HCT116 (cell line): ENCODE measurements at regions not wholly inside any gene's neighbourhood (a gene's known extent, or its start where the extent isn't known, plus 50 kb on each side); places are given as distances from the start of the nearest gene placed in this dataset.

Source experiments
- ATAC-seq: fragments of 200-7000 bp; cut with Tn5 transposase; 2 replicates; pipeline ENCODE4 v1.9.1; 2020; ENCODE audit warnings: mild to moderate bottlenecking, moderate library complexity
- BruUV-seq: library from RNA; stranded (reverse); fragments of 400-500 nt; replicated peaks from 2 replicates; lab custom pipeline; 2021; lab: Mats Ljungman, UMichigan
- CTCF ChIA-PET: fragments of 300-600 bp; sonication (Branson Sonifier 250); formaldehyde crosslinking; loops from one replicate; lab custom pipeline; 2021; ENCODE audit warnings: antibody characterized with exemption; lab: Charles Lee
- POLR2A ChIA-PET: fragments of 300-600, 350-600 bp; sonication (Branson Sonifier 250); formaldehyde crosslinking; loops from one replicate; lab custom pipeline; 2021; ENCODE audit warnings: antibody characterized with exemption; lab: Charles Lee
- RAD21 ChIA-PET, 2 experiments: fragments of 300-600 bp; sonication (Branson Sonifier 250); formaldehyde crosslinking; loops; one replicate each; lab custom pipeline; 2023; ENCODE audit warnings: low total read pairs in 2 of 2; ENCODE audit not compliant: uncharacterized antibody in 2 of 2, unreplicated experiment in 2 of 2, low non-redundant PET in 1 of 2; lab: Charles Lee
- DNase-seq: peaks from one replicate; pipeline ENCODE4 v3.0.0-alpha.2; 2010; ENCODE audit warnings: low read depth, low spot score
- H2AFZ ChIP-seq: fragments of 200-600 bp; shearing (Covaris generic), sonication (generic); 2 replicates; pipeline ENCODE4 v1.6.1; 2017; ENCODE audit warnings: low read depth, mixed run types, mixed read lengths, antibody characterized with exemption, low read length; ENCODE audit not compliant: poor library complexity, severe bottlenecking
- H3K27ac ChIP-seq: 2 replicates; pipeline ENCODE4 v1.5.1; 2012; ENCODE audit warnings: low read depth, low read length
- H3K27me3 ChIP-seq: fragments of 200-600 bp; sonication (generic); 2 replicates; pipeline ENCODE4 v1.6.1; 2016; ENCODE audit warnings: mixed run types, low read length, mixed read lengths; ENCODE audit not compliant: insufficient read depth
- H3K36me3 ChIP-seq, 2 experiments: fragments of 200-500 bp in 1 of 2; fragments of 200-600 bp in 1 of 2; sonication (Bioruptor generic) in 1 of 2; sonication (generic) in 1 of 2; 2 replicates each; pipeline versions ENCODE4 v1.5.1 to v1.6.1; 2014 to 2016; ENCODE audit warnings: low read length in 2 of 2, inconsistent platforms in 1 of 2, mixed read lengths in 1 of 2, mixed run types in 1 of 2; ENCODE audit not compliant: insufficient read depth in 2 of 2, control insufficient read depth in 1 of 2
- H3K4me1 ChIP-seq, 2 experiments: fragments of 200-600 bp in 1 of 2; sonication (generic) in 1 of 2; 2 replicates each; pipeline versions ENCODE4 v1.5.1 to v1.6.1; 2012 to 2017; ENCODE audit warnings: low read length in 2 of 2, inconsistent platforms in 1 of 2, mild to moderate bottlenecking in 1 of 2, mixed read lengths in 1 of 2, mixed run types in 1 of 2, moderate library complexity in 1 of 2; ENCODE audit not compliant: insufficient read depth in 2 of 2, control insufficient read depth in 1 of 2
- H3K4me2 ChIP-seq: fragments of 200-600 bp; sonication (generic); 2 replicates; pipeline ENCODE4 v1.6.1; 2017; ENCODE audit warnings: mixed run types, low read length, mixed read lengths
- H3K4me3 ChIP-seq, 2 experiments: fragments of 200-600 bp in 1 of 2; sonication (generic) in 1 of 2; replicated peaks in 1 of 2; 2 replicates each; pipeline ENCODE4 v1.5.1; 2011 to 2016; ENCODE audit warnings: low read length in 2 of 2, control low read depth in 1 of 2, low read depth in 1 of 2, mild to moderate bottlenecking in 1 of 2, mixed read lengths in 1 of 2, mixed run types in 1 of 2
- H3K79me2 ChIP-seq: fragments of 200-600 bp; sonication (generic); 2 replicates; pipeline ENCODE4 v1.6.1; 2017; ENCODE audit warnings: mild to moderate bottlenecking, mixed run types, low read length, moderate library complexity, mixed read lengths; ENCODE audit not compliant: insufficient read depth
- H3K9ac ChIP-seq: fragments of 200-600 bp; sonication (generic); 2 replicates; pipeline ENCODE4 v1.6.1; 2016; ENCODE audit warnings: low read length, mixed read lengths
- H3K9me2 ChIP-seq: fragments of 200-600 bp; sonication (generic), shearing (Covaris generic); 2 replicates; pipeline ENCODE4 v1.6.1; 2017; ENCODE audit warnings: mixed run types, mild to moderate bottlenecking, moderate library complexity; ENCODE audit not compliant: insufficient read depth
- H3K9me3 ChIP-seq, 2 experiments: fragments of 200-500 bp in 1 of 2; fragments of 200-600 bp in 1 of 2; sonication (Bioruptor generic) in 1 of 2; sonication (generic) in 1 of 2; 2 replicates each; pipeline ENCODE4 v1.6.1; 2014 to 2017; ENCODE audit warnings: low read length in 2 of 2, mixed read lengths in 2 of 2, inconsistent platforms in 1 of 2, low read depth in 1 of 2, mild to moderate bottlenecking in 1 of 2, mixed run types in 1 of 2, moderate library complexity in 1 of 2; ENCODE audit not compliant: control insufficient read depth in 1 of 2, insufficient read depth in 1 of 2
- H4K20me1 ChIP-seq: fragments of 200-600 bp; sonication (generic), shearing (Covaris generic); 2 replicates; pipeline ENCODE4 v1.6.1; 2017; ENCODE audit warnings: mixed run types, mild to moderate bottlenecking, moderate library complexity; ENCODE audit not compliant: insufficient read depth
- ATF3 ChIP-seq: IDR thresholded peaks from 2 replicates; pipeline ENCODE4 v1.6.1; 2012
- CEBPB ChIP-seq: IDR thresholded peaks from 2 replicates; pipeline ENCODE4 v1.6.1; 2012; ENCODE audit warnings: low read depth
- EGR1 ChIP-seq: IDR thresholded peaks from 2 replicates; pipeline ENCODE4 v1.6.1; 2012; ENCODE audit warnings: low read depth
- ELF1 ChIP-seq: IDR thresholded peaks from 2 replicates; pipeline ENCODE4 v1.6.1; 2012; ENCODE audit warnings: low read depth, borderline replicate concordance
- EZH2 ChIP-seq: fragments of 200-600 bp; sonication (generic); IDR thresholded peaks from 2 replicates; pipeline ENCODE4 v1.6.1; 2017; ENCODE audit warnings: antibody characterized with exemption, mixed run types
- EZH2phosphoT487 ChIP-seq: fragments of 200-600 bp; IDR thresholded peaks from 2 replicates; pipeline ENCODE4 v1.6.1; 2018; ENCODE audit warnings: antibody characterized with exemption, borderline replicate concordance
- FOSL1 ChIP-seq: IDR thresholded peaks from 2 replicates; pipeline ENCODE4 v1.6.1; 2012; ENCODE audit warnings: low read depth
- JUND ChIP-seq: IDR thresholded peaks from 2 replicates; pipeline ENCODE4 v1.6.1; 2012
- MAX ChIP-seq: IDR thresholded peaks from 2 replicates; pipeline ENCODE4 v1.6.1; 2012
- POLR2A ChIP-seq: IDR thresholded peaks from 2 replicates; pipeline ENCODE4 v1.7.0; 2011; ENCODE audit warnings: borderline replicate concordance; ENCODE audit not compliant: insufficient read depth, insufficient read length; ENCODE audit errors: extremely low read depth
- POLR2AphosphoS5 ChIP-seq: IDR thresholded peaks from 2 replicates; pipeline ENCODE4 v1.6.1; 2011; ENCODE audit warnings: mild to moderate bottlenecking, low read depth, low read length, moderate library complexity
- RAD21 ChIP-seq: IDR thresholded peaks from 2 replicates; pipeline ENCODE4 v1.6.1; 2012; ENCODE audit warnings: low read depth, mild to moderate bottlenecking
- REST ChIP-seq: IDR thresholded peaks from 2 replicates; pipeline ENCODE4 v1.6.1; 2012; ENCODE audit warnings: low read depth
- SIN3A ChIP-seq: IDR thresholded peaks from 2 replicates; pipeline ENCODE4 v1.6.1; 2012; ENCODE audit warnings: low read depth
- SP1 ChIP-seq: IDR thresholded peaks from 2 replicates; pipeline ENCODE4 v1.6.1; 2012; ENCODE audit warnings: low read depth
- YY1 ChIP-seq: IDR thresholded peaks from 2 replicates; pipeline ENCODE4 v1.6.1; 2011; ENCODE audit warnings: low read length, low read depth, moderate library complexity, mild to moderate bottlenecking; ENCODE audit not compliant: insufficient replicate concordance; ENCODE audit errors: extremely low read depth
- ZFX ChIP-seq: fragments of 450-650 bp; IDR thresholded peaks from 2 replicates; pipeline ENCODE4 v1.6.1; 2017
- ZNF274 ChIP-seq: fragments of 200-500 bp; sonication (Bioruptor generic); IDR thresholded peaks from 2 replicates; pipeline ENCODE4 v1.6.1; 2014; ENCODE audit warnings: mild to moderate bottlenecking, low read depth, low read length, inconsistent platforms
- intact Hi-C: fragments of 100-400 bp; cut with micrococcal nuclease; formaldehyde crosslinking; loops from 2 replicates; pipeline ENCODE4 v1.10.0; 2022

- RAD21 ChIA-PET: no interaction called here
- H3K4me2 ChIP-seq: no peak overlapping the region
- H3K9ac ChIP-seq: no peak overlapping the region
- POLR2A ChIA-PET: interaction anchor here (0.6 kb wide), 1 partner anchor 112 kb away, joined by 3 read pairs; no protein-coding TSS in a partner anchor
- no peak overlapping the region for H3K27ac ChIP-seq
- no peaks in the 10 kb centered on the region for H3K27me3 ChIP-seq
- H3K4me1 ChIP-seq: peaks cover 0 to 11% of the 10 kb centered on the region in 2 experiments; a peak in 2 of 4 replicates
- no peak overlapping the region for H3K4me3 ChIP-seq
- no peaks in the 10 kb centered on the region for H4K20me1 ChIP-seq
- no peaks in the 10 kb centered on the region for H3K9me2 ChIP-seq
- no peaks in the 10 kb centered on the region for H3K79me2 ChIP-seq
- H3K9me3 ChIP-seq: no peaks in the 10 kb centered on the region
- no peaks in the 10 kb centered on the region for H3K36me3 ChIP-seq
- intact Hi-C loops: no loop called here
- H2AFZ ChIP-seq: no peak overlapping the region
- CTCF ChIA-PET: no interaction called here
- ATAC-seq (no peak), DNase-seq (no peak)
- TF ChIP-seq EZH2: no peak
- no peak for TF ChIP-seq ATF3
- TF ChIP-seq POLR2AphosphoS5: no peak
- no peak for TF ChIP-seq RAD21
- no peak for TF ChIP-seq ZNF274
- TF ChIP-seq MAX: no peak
- no peak for TF ChIP-seq ZFX
- no peak for TF ChIP-seq JUND
- TF ChIP-seq EZH2phosphoT487: no peak
- TF ChIP-seq FOSL1: no peak
- TF ChIP-seq SP1: no peak
- no peak for TF ChIP-seq CEBPB
- TF ChIP-seq SIN3A: no peak
- TF ChIP-seq YY1: no peak
- no peak for TF ChIP-seq REST
- TF ChIP-seq EGR1: no peak
- TF ChIP-seq POLR2A: no peak
- no peak for TF ChIP-seq ELF1
- BruUV-seq: no TSS peak
Observed at GRCh38 chr16:55040366-55041086, 109.9 kb downstream of the IRX5 start.
